ENCODE measurements at regions not wholly inside any gene's neighbourhood (a gene's known extent, or its start where the extent isn't known, plus 50 kb on each side); places are given as distances from the start of the nearest gene placed in this dataset.

DNA sequence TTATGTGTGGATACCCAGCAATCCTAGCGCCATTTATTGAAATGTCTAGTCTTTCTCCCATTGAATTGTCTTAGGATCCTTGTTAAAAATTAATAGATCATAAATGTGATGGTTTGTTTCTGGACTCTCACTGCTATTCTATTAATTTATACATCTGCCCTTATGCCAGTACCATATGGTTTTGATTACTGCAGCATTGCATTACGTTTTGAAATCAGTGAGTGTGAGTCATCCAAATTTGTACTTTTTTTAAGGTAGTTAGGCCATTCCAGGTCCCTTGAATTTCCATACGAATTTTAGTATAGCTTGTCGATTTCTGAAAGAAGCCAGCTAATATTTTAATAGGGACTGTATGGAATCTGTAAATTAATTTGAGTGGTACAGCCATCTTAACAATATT, 648.6 kb upstream of the ZNF385D start (continued):
- no peak for TF ChIP-seq EMX1 (CRISPR knock-in tag; IDR thresholded peaks at IDR 0.05)
- TF ChIP-seq GABPB1 (CRISPR knock-in tag; IDR thresholded peaks at IDR 0.05), result no peak
- no peak for TF ChIP-seq CBFB (CRISPR knock-in tag; IDR thresholded peaks at IDR 0.05; ENCODE audit: low read depth)
- no peak for TF ChIP-seq SP1 (CRISPR knock-in tag; conservative IDR thresholded peaks at IDR 0.05)
- no peak for TF ChIP-seq ETV6 (CRISPR knock-in tag; IDR thresholded peaks at IDR 0.05)
- no peak for TF ChIP-seq JAZF1 (CRISPR knock-in tag; IDR thresholded peaks at IDR 0.05)
- no peak for TF ChIP-seq TP53 (CRISPR knock-in tag; IDR thresholded peaks at IDR 0.05)
- TF ChIP-seq ARID4B (CRISPR knock-in tag; IDR thresholded peaks at IDR 0.05; ENCODE audit: borderline replicate concordance), result no peak

- ChIA-PET CTCF (no interaction called here), POLR2A (no interaction called here)
- Mint-ChIP-seq H3K27ac (no peak overlapping the region), H3K36me3 (no peaks in the 10 kb centered on the region), H3K9me3 (peaks cover 10% of the 10 kb centered on the region), H3K4me1 (no peaks in the 10 kb centered on the region), H3K27me3 (ENCODE audit: low read depth) (no peaks in the 10 kb centered on the region), H3K4me3 (no peak overlapping the region)
- no peak for ATAC-seq
- no peak for DNase-seq (ENCODE audit: low spot score)
- TF ChIP-seq ESRRA (CRISPR knock-in tag; IDR thresholded peaks at IDR 0.05; ENCODE audit: borderline replicate concordance), result no peak
- no peak for TF ChIP-seq NFE2L1 (CRISPR knock-in tag; IDR thresholded peaks at IDR 0.05)
- no peak for TF ChIP-seq PRRX2 (CRISPR knock-in tag; IDR thresholded peaks at IDR 0.05)
- no peak for TF ChIP-seq ARID4B (CRISPR knock-in tag; IDR thresholded peaks at IDR 0.05; ENCODE audit: borderline replicate concordance)
- no peak for TF ChIP-seq PREB (CRISPR knock-in tag; IDR thresholded peaks at IDR 0.05; ENCODE audit: borderline replicate concordance)
- no peak for TF ChIP-seq ELF4 (CRISPR knock-in tag; IDR thresholded peaks at IDR 0.05; ENCODE audit: low read depth)
- TF ChIP-seq TP53 (CRISPR knock-in tag; IDR thresholded peaks at IDR 0.05), result no peak
- TF ChIP-seq E2F5 (CRISPR knock-in tag; IDR thresholded peaks at IDR 0.05), result no peak
- no peak for TF ChIP-seq NFYB (CRISPR knock-in tag; conservative IDR thresholded peaks at IDR 0.05; ENCODE audit: low read depth)
- TF ChIP-seq, protein P1, sequence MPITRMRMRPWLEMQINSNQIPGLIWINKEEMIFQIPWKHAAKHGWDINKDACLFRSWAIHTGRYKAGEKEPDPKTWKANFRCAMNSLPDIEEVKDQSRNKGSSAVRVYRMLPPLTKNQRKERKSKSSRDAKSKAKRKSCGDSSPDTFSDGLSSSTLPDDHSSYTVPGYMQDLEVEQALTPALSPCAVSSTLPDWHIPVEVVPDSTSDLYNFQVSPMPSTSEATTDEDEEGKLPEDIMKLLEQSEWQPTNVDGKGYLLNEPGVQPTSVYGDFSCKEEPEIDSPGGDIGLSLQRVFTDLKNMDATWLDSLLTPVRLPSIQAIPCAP (CRISPR knock-in tag; IDR thresholded peaks at IDR 0.05), result no peak
- TF ChIP-seq FOXK1 (CRISPR knock-in tag; IDR thresholded peaks at IDR 0.05), result no peak
- no peak for TF ChIP-seq GTF2I (CRISPR knock-in tag; conservative IDR thresholded peaks at IDR 0.05)
- no peak for TF ChIP-seq E2F4 (CRISPR knock-in tag; IDR thresholded peaks at IDR 0.05; ENCODE audit: borderline replicate concordance, low read depth)
- TF ChIP-seq, protein P2, sequence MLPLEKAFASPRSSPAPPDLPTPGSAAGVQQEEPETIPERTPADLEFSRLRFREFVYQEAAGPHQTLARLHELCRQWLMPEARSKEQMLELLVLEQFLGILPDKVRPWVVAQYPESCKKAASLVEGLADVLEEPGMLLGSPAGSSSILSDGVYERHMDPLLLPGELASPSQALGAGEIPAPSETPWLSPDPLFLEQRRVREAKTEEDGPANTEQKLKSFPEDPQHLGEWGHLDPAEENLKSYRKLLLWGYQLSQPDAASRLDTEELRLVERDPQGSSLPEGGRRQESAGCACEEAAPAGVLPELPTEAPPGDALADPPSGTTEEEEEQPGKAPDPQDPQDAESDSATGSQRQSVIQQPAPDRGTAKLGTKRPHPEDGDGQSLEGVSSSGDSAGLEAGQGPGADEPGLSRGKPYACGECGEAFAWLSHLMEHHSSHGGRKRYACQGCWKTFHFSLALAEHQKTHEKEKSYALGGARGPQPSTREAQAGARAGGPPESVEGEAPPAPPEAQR (CRISPR knock-in tag; IDR thresholded peaks at IDR 0.05), result no peak
- TF ChIP-seq, protein P3, sequence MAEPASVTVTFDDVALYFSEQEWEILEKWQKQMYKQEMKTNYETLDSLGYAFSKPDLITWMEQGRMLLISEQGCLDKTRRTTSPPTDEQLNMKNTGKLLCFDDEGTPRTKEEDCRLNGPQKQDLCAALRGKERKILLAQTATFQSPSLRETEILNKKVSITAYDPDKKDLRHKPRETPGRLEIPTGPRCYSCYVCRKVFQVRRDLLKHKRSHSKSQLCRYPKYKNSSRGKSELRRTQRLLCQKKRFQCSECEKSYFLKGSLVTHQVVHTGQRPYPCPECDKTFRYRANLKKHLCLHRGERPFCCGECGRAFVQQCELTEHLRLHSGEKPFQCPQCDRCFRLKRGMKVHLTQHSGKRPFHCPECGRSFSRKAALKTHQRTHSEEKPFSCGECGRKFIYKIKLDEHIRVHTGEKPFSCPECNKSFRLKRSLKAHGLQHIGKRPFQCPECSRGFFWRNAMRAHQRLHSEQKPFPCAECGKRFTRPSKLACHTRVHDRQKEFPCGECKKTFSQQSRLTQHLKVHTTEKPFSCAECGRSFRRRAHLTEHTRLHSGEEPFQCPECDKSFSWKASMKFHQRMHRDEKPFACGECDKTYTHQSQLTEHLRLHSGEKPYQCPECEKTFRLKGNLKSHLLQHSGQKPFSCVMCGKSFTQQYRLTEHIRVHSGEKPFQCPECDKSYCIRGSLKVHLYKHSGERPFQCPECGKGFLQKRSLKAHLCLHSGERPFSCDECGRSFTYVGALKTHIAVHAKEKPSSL (CRISPR knock-in tag; conservative IDR thresholded peaks at IDR 0.05), result no peak
- TF ChIP-seq EMX1 (CRISPR knock-in tag; IDR thresholded peaks at IDR 0.05), result no peak
These were observed 650.5 kb upstream of the ZNF385D start for GRCh38 chr3:22401499-22401898.

Measured in WTC11 (cell line).